ENCODE measurements at regions not wholly inside any gene's neighbourhood (a gene's known extent, or its start where the extent isn't known, plus 50 kb on each side); places are given as distances from the start of the nearest gene placed in this dataset.

- H2AK5ac ChIP-seq (ENCODE audit: low read depth, low read length), result no peak overlapping the region
- no peak overlapping the region for H2BK12ac ChIP-seq (ENCODE audit: low read depth, low read length)
- no peaks in the 10 kb centered on the region for H4K20me1 ChIP-seq (replicated peaks in 1 of 2; ENCODE audit: control insufficient read depth in 1 of 2, insufficient read depth in 2 of 2, low read length in 2 of 2)
- no peak overlapping the region for H2BK20ac ChIP-seq (ENCODE audit: low read length)
- H4K91ac ChIP-seq (replicated peaks; ENCODE audit: insufficient read length, low read length), result no peak overlapping the region
- H3K36me3 ChIP-seq (ENCODE audit: control insufficient read depth in 2 of 4, insufficient read depth in 4 of 4, low read length in 3 of 4), result no peaks in the 10 kb centered on the region
- H3K56ac ChIP-seq (replicated peaks; ENCODE audit: insufficient read length, low read depth, low read length), result no peak overlapping the region
- H3K4me1 ChIP-seq (replicated peaks in 1 of 4; ENCODE audit: control insufficient read depth in 3 of 4, insufficient read depth in 4 of 4, low read length in 3 of 4), result no peaks in the 10 kb centered on the region
- no peaks in the 10 kb centered on the region for H3K27me3 ChIP-seq (replicated peaks in 1 of 4; ENCODE audit: control insufficient read depth in 3 of 4, extremely low read depth in 1 of 4, insufficient read depth in 3 of 4, low read length in 3 of 4)
- H4K5ac ChIP-seq (ENCODE audit: insufficient read length, low read depth, low read length), result no peak overlapping the region
- H3K27ac ChIP-seq (ENCODE audit: low read depth, low read length), result no peak overlapping the region
- no peak overlapping the region for H3K4ac ChIP-seq (replicated peaks; ENCODE audit: insufficient read length, low read depth, low read length)
- 93% methylated on average over 3 of the region's 3 CpGs; no CpG with 5 or more reads in 1 of the 2 experiments for WGBS, 2 experiments (ENCODE audit: extremely low coverage in 1 of 2, insufficient coverage in 1 of 2, insufficient read length in 1 of 2, insufficient replicate concordance in 2 of 2, low coverage in 1 of 2, low lambda C conversion rate in 2 of 2, missing lambda C conversion rate in 1 of 2)
- H2BK5ac ChIP-seq (ENCODE audit: low read depth, low read length), result no peak overlapping the region
- H3K4me2 ChIP-seq (ENCODE audit: insufficient read depth in 1 of 2, low read depth in 2 of 2, low read length in 2 of 2), result no peak overlapping the region
- no peak overlapping the region for H2BK120ac ChIP-seq (replicated peaks; ENCODE audit: low read depth, low read length)
- no peaks in the 10 kb centered on the region for H3K9me3 ChIP-seq (ENCODE audit: insufficient read depth in 2 of 2, low read depth in 1 of 2, low read length in 1 of 2)
- FAIRE-seq (no peak), DNase-seq (ENCODE audit: low read depth in 1 of 2, low spot score in 2 of 2) (no peak)
- no peaks in the 10 kb centered on the region for H3K79me2 ChIP-seq (ENCODE audit: control insufficient read depth in 1 of 2, insufficient read depth in 2 of 2, low read length in 2 of 2)
- H3K18ac ChIP-seq (ENCODE audit: extremely low read depth, low read length), result no peak overlapping the region
- no peak overlapping the region for H3K23ac ChIP-seq (ENCODE audit: insufficient read length)
- H2BK15ac ChIP-seq (ENCODE audit: low read length), result no peak overlapping the region
- H3K9ac ChIP-seq (replicated peaks in 1 of 4; ENCODE audit: extremely low read depth in 1 of 4, low read depth in 3 of 4, low read length in 3 of 4), result no peak overlapping the region
- ChIA-PET CTCF (ENCODE audit: partially characterized antibody) (interaction anchor here (0.6 to 1.8 kb wide), 4 partner anchors 11 to 272 kb away, joined by 3 to 7 read pairs (median 4); no protein-coding TSS in a partner anchor), POLR2A (ENCODE audit: partially characterized antibody) (no interaction called here)
- no peak overlapping the region for H4K8ac ChIP-seq (ENCODE audit: extremely low read depth, insufficient read depth, low read length)
- no peak overlapping the region for H3K14ac ChIP-seq (ENCODE audit: insufficient read length)
- no peak overlapping the region for H2AFZ ChIP-seq (ENCODE audit: low read length)
- no peak overlapping the region for H3K4me3 ChIP-seq (ENCODE audit: extremely low read depth in 1 of 4, insufficient read depth in 2 of 4, low read depth in 3 of 4, low read length in 4 of 4)
- H3K23me2 ChIP-seq (ENCODE audit: low read depth, low read length), result no peaks in the 10 kb centered on the region
- H3K79me1 ChIP-seq (ENCODE audit: low read depth, low read length), result no peaks in the 10 kb centered on the region
- TF ChIP-seq, protein P1, sequence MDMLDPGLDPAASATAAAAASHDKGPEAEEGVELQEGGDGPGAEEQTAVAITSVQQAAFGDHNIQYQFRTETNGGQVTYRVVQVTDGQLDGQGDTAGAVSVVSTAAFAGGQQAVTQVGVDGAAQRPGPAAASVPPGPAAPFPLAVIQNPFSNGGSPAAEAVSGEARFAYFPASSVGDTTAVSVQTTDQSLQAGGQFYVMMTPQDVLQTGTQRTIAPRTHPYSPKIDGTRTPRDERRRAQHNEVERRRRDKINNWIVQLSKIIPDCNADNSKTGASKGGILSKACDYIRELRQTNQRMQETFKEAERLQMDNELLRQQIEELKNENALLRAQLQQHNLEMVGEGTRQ (IDR thresholded peaks at IDR 0.05; ENCODE audit: low read length), result no peak
- TF ChIP-seq FOSL1 (IDR thresholded peaks at IDR 0.05; ENCODE audit: insufficient read depth, low read depth, low read length) (no peak), TAF1 (IDR thresholded peaks at IDR 0.05; ENCODE audit: low read depth, low read length) (no peak), RBBP5 (IDR thresholded peaks at IDR 0.05; ENCODE audit: borderline replicate concordance, low read depth, low read length) (no peak), ASH2L (IDR thresholded peaks at IDR 0.05; ENCODE audit: low read length) (no peak), EGR1 (IDR thresholded peaks at IDR 0.05; ENCODE audit: borderline replicate concordance, low read depth, low read length) (no peak), SP4 (IDR thresholded peaks at IDR 0.05; ENCODE audit: low read length) (no peak), TEAD4 (IDR thresholded peaks at IDR 0.05; ENCODE audit: low read depth, low read length) (no peak), BACH1 (IDR thresholded peaks at IDR 0.05; ENCODE audit: low read length) (no peak), NRF1 (IDR thresholded peaks at IDR 0.05; ENCODE audit: low read depth, low read length) (no peak), MAFK (IDR thresholded peaks at IDR 0.05; ENCODE audit: low read depth, low read length) (no peak), CHD2 (IDR thresholded peaks at IDR 0.05; ENCODE audit: low read length) (no peak), TCF12 (IDR thresholded peaks at IDR 0.05; ENCODE audit: low read depth, low read length) (no peak), EZH2 (IDR thresholded peaks at IDR 0.05; ENCODE audit: low read depth, low read length, severe bottlenecking) (no peak), CBX5 (IDR thresholded peaks at IDR 0.05; ENCODE audit: low read depth, low read length) (no peak)
Measured at GRCh38 chrX:25733148-25733547, 405.0 kb upstream of the MAGEB18 start.
